HCT116 (cell line): ENCODE measurements at regions not wholly inside any gene's neighbourhood (a gene's known extent, or its start where the extent isn't known, plus 50 kb on each side); places are given as distances from the start of the nearest gene placed in this dataset.

Experiments
- ATAC-seq: fragments of 200-7000 bp; cut with Tn5 transposase; 2 replicates; pipeline ENCODE4 v1.9.1; 2020; ENCODE audit warnings: mild to moderate bottlenecking, moderate library complexity
- BruUV-seq: library from RNA; stranded (reverse); fragments of 400-500 nt; replicated peaks from 2 replicates; lab custom pipeline; 2021; lab: Mats Ljungman, UMichigan
- CTCF ChIA-PET: fragments of 300-600 bp; sonication (Branson Sonifier 250); formaldehyde crosslinking; loops from one replicate; lab custom pipeline; 2021; ENCODE audit warnings: antibody characterized with exemption; lab: Charles Lee
- POLR2A ChIA-PET: fragments of 300-600, 350-600 bp; sonication (Branson Sonifier 250); formaldehyde crosslinking; loops from one replicate; lab custom pipeline; 2021; ENCODE audit warnings: antibody characterized with exemption; lab: Charles Lee
- RAD21 ChIA-PET, 2 experiments: fragments of 300-600 bp; sonication (Branson Sonifier 250); formaldehyde crosslinking; loops; one replicate each; lab custom pipeline; 2023; ENCODE audit warnings: low total read pairs in 2 of 2; ENCODE audit not compliant: uncharacterized antibody in 2 of 2, unreplicated experiment in 2 of 2, low non-redundant PET in 1 of 2; lab: Charles Lee
- DNase-seq: peaks from one replicate; pipeline ENCODE4 v3.0.0-alpha.2; 2010; ENCODE audit warnings: low read depth, low spot score
- H2AFZ ChIP-seq: fragments of 200-600 bp; shearing (Covaris generic), sonication (generic); 2 replicates; pipeline ENCODE4 v1.6.1; 2017; ENCODE audit warnings: low read depth, mixed run types, mixed read lengths, antibody characterized with exemption, low read length; ENCODE audit not compliant: poor library complexity, severe bottlenecking
- H3K27ac ChIP-seq: 2 replicates; pipeline ENCODE4 v1.5.1; 2012; ENCODE audit warnings: low read depth, low read length
- H3K27me3 ChIP-seq: fragments of 200-600 bp; sonication (generic); 2 replicates; pipeline ENCODE4 v1.6.1; 2016; ENCODE audit warnings: mixed run types, low read length, mixed read lengths; ENCODE audit not compliant: insufficient read depth
- H3K36me3 ChIP-seq, 2 experiments: fragments of 200-500 bp in 1 of 2; fragments of 200-600 bp in 1 of 2; sonication (Bioruptor generic) in 1 of 2; sonication (generic) in 1 of 2; 2 replicates each; pipeline versions ENCODE4 v1.5.1 to v1.6.1; 2014 to 2016; ENCODE audit warnings: low read length in 2 of 2, inconsistent platforms in 1 of 2, mixed read lengths in 1 of 2, mixed run types in 1 of 2; ENCODE audit not compliant: insufficient read depth in 2 of 2, control insufficient read depth in 1 of 2
- H3K4me1 ChIP-seq, 2 experiments: fragments of 200-600 bp in 1 of 2; sonication (generic) in 1 of 2; 2 replicates each; pipeline versions ENCODE4 v1.5.1 to v1.6.1; 2012 to 2017; ENCODE audit warnings: low read length in 2 of 2, inconsistent platforms in 1 of 2, mild to moderate bottlenecking in 1 of 2, mixed read lengths in 1 of 2, mixed run types in 1 of 2, moderate library complexity in 1 of 2; ENCODE audit not compliant: insufficient read depth in 2 of 2, control insufficient read depth in 1 of 2
- H3K4me2 ChIP-seq: fragments of 200-600 bp; sonication (generic); 2 replicates; pipeline ENCODE4 v1.6.1; 2017; ENCODE audit warnings: mixed run types, low read length, mixed read lengths
- H3K4me3 ChIP-seq, 2 experiments: fragments of 200-600 bp in 1 of 2; sonication (generic) in 1 of 2; replicated peaks in 1 of 2; 2 replicates each; pipeline ENCODE4 v1.5.1; 2011 to 2016; ENCODE audit warnings: low read length in 2 of 2, control low read depth in 1 of 2, low read depth in 1 of 2, mild to moderate bottlenecking in 1 of 2, mixed read lengths in 1 of 2, mixed run types in 1 of 2
- H3K79me2 ChIP-seq: fragments of 200-600 bp; sonication (generic); 2 replicates; pipeline ENCODE4 v1.6.1; 2017; ENCODE audit warnings: mild to moderate bottlenecking, mixed run types, low read length, moderate library complexity, mixed read lengths; ENCODE audit not compliant: insufficient read depth
- H3K9ac ChIP-seq: fragments of 200-600 bp; sonication (generic); 2 replicates; pipeline ENCODE4 v1.6.1; 2016; ENCODE audit warnings: low read length, mixed read lengths
- H3K9me2 ChIP-seq: fragments of 200-600 bp; sonication (generic), shearing (Covaris generic); 2 replicates; pipeline ENCODE4 v1.6.1; 2017; ENCODE audit warnings: mixed run types, mild to moderate bottlenecking, moderate library complexity; ENCODE audit not compliant: insufficient read depth
- H3K9me3 ChIP-seq, 2 experiments: fragments of 200-500 bp in 1 of 2; fragments of 200-600 bp in 1 of 2; sonication (Bioruptor generic) in 1 of 2; sonication (generic) in 1 of 2; 2 replicates each; pipeline ENCODE4 v1.6.1; 2014 to 2017; ENCODE audit warnings: low read length in 2 of 2, mixed read lengths in 2 of 2, inconsistent platforms in 1 of 2, low read depth in 1 of 2, mild to moderate bottlenecking in 1 of 2, mixed run types in 1 of 2, moderate library complexity in 1 of 2; ENCODE audit not compliant: control insufficient read depth in 1 of 2, insufficient read depth in 1 of 2
- H4K20me1 ChIP-seq: fragments of 200-600 bp; sonication (generic), shearing (Covaris generic); 2 replicates; pipeline ENCODE4 v1.6.1; 2017; ENCODE audit warnings: mixed run types, mild to moderate bottlenecking, moderate library complexity; ENCODE audit not compliant: insufficient read depth
- CBX3 ChIP-seq: IDR thresholded peaks from 2 replicates; pipeline ENCODE4 v1.6.1; 2012; ENCODE audit warnings: low read depth
- EZH2 ChIP-seq: fragments of 200-600 bp; sonication (generic); IDR thresholded peaks from 2 replicates; pipeline ENCODE4 v1.6.1; 2017; ENCODE audit warnings: antibody characterized with exemption, mixed run types
- EZH2phosphoT487 ChIP-seq: fragments of 200-600 bp; IDR thresholded peaks from 2 replicates; pipeline ENCODE4 v1.6.1; 2018; ENCODE audit warnings: antibody characterized with exemption, borderline replicate concordance
- FOSL1 ChIP-seq: IDR thresholded peaks from 2 replicates; pipeline ENCODE4 v1.6.1; 2012; ENCODE audit warnings: low read depth
- JUND ChIP-seq: IDR thresholded peaks from 2 replicates; pipeline ENCODE4 v1.6.1; 2012
- POLR2AphosphoS5 ChIP-seq: IDR thresholded peaks from 2 replicates; pipeline ENCODE4 v1.6.1; 2011; ENCODE audit warnings: mild to moderate bottlenecking, low read depth, low read length, moderate library complexity
- SIN3A ChIP-seq: IDR thresholded peaks from 2 replicates; pipeline ENCODE4 v1.6.1; 2012; ENCODE audit warnings: low read depth
- SRF ChIP-seq: IDR thresholded peaks from 2 replicates; pipeline ENCODE4 v1.6.1; 2012; ENCODE audit warnings: low read depth
- YY1 ChIP-seq: IDR thresholded peaks from 2 replicates; pipeline ENCODE4 v1.6.1; 2011; ENCODE audit warnings: low read length, low read depth, moderate library complexity, mild to moderate bottlenecking; ENCODE audit not compliant: insufficient replicate concordance; ENCODE audit errors: extremely low read depth
- ZFX ChIP-seq: fragments of 450-650 bp; IDR thresholded peaks from 2 replicates; pipeline ENCODE4 v1.6.1; 2017
- ZNF274 ChIP-seq: fragments of 200-500 bp; sonication (Bioruptor generic); IDR thresholded peaks from 2 replicates; pipeline ENCODE4 v1.6.1; 2014; ENCODE audit warnings: mild to moderate bottlenecking, low read depth, low read length, inconsistent platforms
- intact Hi-C: fragments of 100-400 bp; cut with micrococcal nuclease; formaldehyde crosslinking; loops from 2 replicates; pipeline ENCODE4 v1.10.0; 2022
- TF ChIP-seq, protein P1 (sequence below): IDR thresholded peaks from 2 replicates; pipeline ENCODE4 v1.6.1; 2012
- TF ChIP-seq, protein P2 (sequence below): IDR thresholded peaks from 2 replicates; pipeline ENCODE4 v1.6.1; 2011; ENCODE audit warnings: mild to moderate bottlenecking, low read length, moderate library complexity; ENCODE audit not compliant: insufficient replicate concordance; ENCODE audit errors: extremely low read depth
- TF ChIP-seq, protein P3 (sequence below), 3 experiments: fragments of 200-600 bp in 1 of 3; sonication (generic) in 1 of 3; IDR thresholded peaks in 2 of 3; conservative IDR thresholded peaks in 1 of 3; 2 replicates each; pipeline ENCODE4 v1.5.1; 2012 to 2017; ENCODE audit warnings: low read depth in 2 of 3, low read length in 2 of 3, antibody characterized with exemption in 1 of 3, borderline replicate concordance in 1 of 3, control low read depth in 1 of 3, mild to moderate bottlenecking in 1 of 3, mixed read lengths in 1 of 3, mixed run types in 1 of 3, moderate library complexity in 1 of 3; ENCODE audit not compliant: insufficient read depth in 1 of 3

DNA sequence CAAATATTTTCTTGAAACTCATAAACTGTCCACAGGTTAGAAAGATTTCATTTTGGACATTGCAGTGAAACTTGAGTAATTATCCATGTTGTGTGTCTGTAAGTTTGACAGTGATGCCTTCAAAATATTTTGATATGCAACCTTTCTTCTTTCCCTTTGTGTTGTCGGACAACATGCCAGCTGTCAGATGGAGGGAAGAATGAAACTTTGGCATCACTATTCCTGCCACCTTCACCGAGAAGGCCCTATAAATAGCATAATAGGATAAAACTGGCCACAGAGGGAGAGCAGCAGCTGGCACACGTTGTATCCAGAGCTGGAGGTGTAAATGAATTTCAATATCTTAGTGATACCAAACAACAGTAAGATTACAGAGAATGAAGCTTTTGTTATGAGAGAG is 436.7 kb upstream of the CFAP20DC start:
- H2AFZ ChIP-seq = no peak overlapping the region
- H3K4me1 ChIP-seq = no peaks in the 10 kb centered on the region
- no peak overlapping the region for H3K9ac ChIP-seq
- ATAC-seq (no peak), DNase-seq (no peak)
- H3K27me3 ChIP-seq = peaks cover 28% of the 10 kb centered on the region
- ChIA-PET RAD21 (no interaction called here), POLR2A (no interaction called here), CTCF (no interaction called here)
- no peak overlapping the region for H3K4me2 ChIP-seq
- TF ChIP-seq EZH2 (no peak), SIN3A (no peak), FOSL1 (no peak), POLR2AphosphoS5 (no peak), SRF (no peak), ZNF274 (no peak), JUND (no peak), CBX3 (no peak), EZH2phosphoT487 (no peak), YY1 (no peak), ZFX (no peak)
- TF ChIP-seq, protein P1, sequence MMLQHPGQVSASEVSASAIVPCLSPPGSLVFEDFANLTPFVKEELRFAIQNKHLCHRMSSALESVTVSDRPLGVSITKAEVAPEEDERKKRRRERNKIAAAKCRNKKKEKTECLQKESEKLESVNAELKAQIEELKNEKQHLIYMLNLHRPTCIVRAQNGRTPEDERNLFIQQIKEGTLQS = no peak
- TF ChIP-seq, protein P2, sequence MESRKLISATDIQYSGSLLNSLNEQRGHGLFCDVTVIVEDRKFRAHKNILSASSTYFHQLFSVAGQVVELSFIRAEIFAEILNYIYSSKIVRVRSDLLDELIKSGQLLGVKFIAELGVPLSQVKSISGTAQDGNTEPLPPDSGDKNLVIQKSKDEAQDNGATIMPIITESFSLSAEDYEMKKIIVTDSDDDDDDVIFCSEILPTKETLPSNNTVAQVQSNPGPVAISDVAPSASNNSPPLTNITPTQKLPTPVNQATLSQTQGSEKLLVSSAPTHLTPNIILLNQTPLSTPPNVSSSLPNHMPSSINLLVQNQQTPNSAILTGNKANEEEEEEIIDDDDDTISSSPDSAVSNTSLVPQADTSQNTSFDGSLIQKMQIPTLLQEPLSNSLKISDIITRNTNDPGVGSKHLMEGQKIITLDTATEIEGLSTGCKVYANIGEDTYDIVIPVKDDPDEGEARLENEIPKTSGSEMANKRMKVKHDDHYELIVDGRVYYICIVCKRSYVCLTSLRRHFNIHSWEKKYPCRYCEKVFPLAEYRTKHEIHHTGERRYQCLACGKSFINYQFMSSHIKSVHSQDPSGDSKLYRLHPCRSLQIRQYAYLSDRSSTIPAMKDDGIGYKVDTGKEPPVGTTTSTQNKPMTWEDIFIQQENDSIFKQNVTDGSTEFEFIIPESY = no peak
- TF ChIP-seq, protein P3, sequence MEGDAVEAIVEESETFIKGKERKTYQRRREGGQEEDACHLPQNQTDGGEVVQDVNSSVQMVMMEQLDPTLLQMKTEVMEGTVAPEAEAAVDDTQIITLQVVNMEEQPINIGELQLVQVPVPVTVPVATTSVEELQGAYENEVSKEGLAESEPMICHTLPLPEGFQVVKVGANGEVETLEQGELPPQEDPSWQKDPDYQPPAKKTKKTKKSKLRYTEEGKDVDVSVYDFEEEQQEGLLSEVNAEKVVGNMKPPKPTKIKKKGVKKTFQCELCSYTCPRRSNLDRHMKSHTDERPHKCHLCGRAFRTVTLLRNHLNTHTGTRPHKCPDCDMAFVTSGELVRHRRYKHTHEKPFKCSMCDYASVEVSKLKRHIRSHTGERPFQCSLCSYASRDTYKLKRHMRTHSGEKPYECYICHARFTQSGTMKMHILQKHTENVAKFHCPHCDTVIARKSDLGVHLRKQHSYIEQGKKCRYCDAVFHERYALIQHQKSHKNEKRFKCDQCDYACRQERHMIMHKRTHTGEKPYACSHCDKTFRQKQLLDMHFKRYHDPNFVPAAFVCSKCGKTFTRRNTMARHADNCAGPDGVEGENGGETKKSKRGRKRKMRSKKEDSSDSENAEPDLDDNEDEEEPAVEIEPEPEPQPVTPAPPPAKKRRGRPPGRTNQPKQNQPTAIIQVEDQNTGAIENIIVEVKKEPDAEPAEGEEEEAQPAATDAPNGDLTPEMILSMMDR (IDR thresholded peaks at IDR 0.05 in 2 of 3, conservative IDR thresholded peaks at IDR 0.05 in 1 of 3; ENCODE audit: borderline replicate concordance in 1 of 3, insufficient read depth in 1 of 3, low read depth in 2 of 3, low read length in 2 of 3) = no peak
- no peaks in the 10 kb centered on the region for H3K9me2 ChIP-seq
- intact Hi-C loops = no loop called here
- BruUV-seq = no TSS peak
- no peaks in the 10 kb centered on the region for H3K9me3 ChIP-seq
- H3K4me3 ChIP-seq = no peak overlapping the region
- H3K79me2 ChIP-seq = no peaks in the 10 kb centered on the region
- no peak overlapping the region for H3K27ac ChIP-seq
- H4K20me1 ChIP-seq = no peaks in the 10 kb centered on the region
- H3K36me3 ChIP-seq = no peaks in the 10 kb centered on the region
